Psoas muscle (tissue), 7 donors: ENCODE measurements at regions not wholly inside any gene's neighbourhood (a gene's known extent, or its start where the extent isn't known, plus 50 kb on each side); places are given as distances from the start of the nearest gene placed in this dataset.

ENCODE experiments used
- ATAC-seq, 4 donors: fragments of 200-7000 bp; cut with Tn5 transposase; one replicate each; pipeline ENCODE4 v1.9.1; 2020; ENCODE audit warnings: moderate library complexity in 3 of 4, mild to moderate bottlenecking in 2 of 4
- DNase-seq, 2 donors: peaks; one replicate each; pipeline ENCODE4 v3.0.0-alpha.2; 2020
- H3K27ac ChIP-seq: fragments of 200-600 bp; one replicate; pipeline ENCODE4 v1.8.0; 2022
- H3K27me3 ChIP-seq, 3 donors: fragments of 200-600 bp in 1 of 3; one replicate each; pipeline versions ENCODE4 v1.6.1 to v1.8.0; 2013 to 2022; ENCODE audit warnings: low read length in 2 of 3, mild to moderate bottlenecking in 2 of 3, moderate library complexity in 1 of 3; ENCODE audit not compliant: insufficient read depth in 3 of 3
- H3K36me3 ChIP-seq, 2 donors: fragments of 200-600 bp in 1 of 2; one replicate each; pipeline versions ENCODE4 v1.6.1 to v1.8.0; 2013 to 2022; ENCODE audit warnings: low read depth in 1 of 2, mild to moderate bottlenecking in 1 of 2, moderate library complexity in 1 of 2; ENCODE audit not compliant: insufficient read depth in 1 of 2
- H3K4me1 ChIP-seq: fragments of 200-600 bp; one replicate; pipeline ENCODE4 v1.8.0; 2022
- H3K4me3 ChIP-seq: fragments of 200-600 bp; one replicate; pipeline ENCODE4 v1.8.0; 2022; ENCODE audit warnings: mild to moderate bottlenecking
- H3K9me3 ChIP-seq: fragments of 200-600 bp; one replicate; pipeline ENCODE4 v1.8.0; 2022
- CTCF ChIP-seq: fragments of 200-600 bp; IDR thresholded peaks from one replicate; pipeline ENCODE4 v1.8.0; 2022; ENCODE audit warnings: antibody characterized with exemption
- WGBS, 3 donors: extraction: QIAGEN DNeasy Blood & Tissue Kit; methylation state at CpG; one replicate each; pipeline versions ENCODE4 v1.1.6 to v1.1.7; 2013; 5-methylcytosine and 5-hydroxymethylcytosine counted together
- intact Hi-C, 2 donors: fragments of 100-400 bp; cut with DNase I; formaldehyde crosslinking; loops; one replicate each; pipeline versions ENCODE4 v1.11.0 to v1.14.2; 2022
- donor health status: healthy with polysubstance abuse.
- donor health status: DM: no; HTN: no; CAD: no; lungs with moderate emphysema.
- donor health status: Bipolar disorder and iron deficiency.
- donor health status: healthy.
- donor health status: DM: yes; HTN: yes; CAD: no.
- donor health status: DM: no; HTN: no; CAD: no.
- donor health status: DM: yes; HTN: yes; CAD: no.

GRCh38 chr7:33698041-33698440, 207.3 kb upstream of the BMPER start:
- 74 to 81% (median 76%) methylated on average over 7 of the region's 7 CpGs for WGBS, 3 donors

GRCh38 chr7:33698692-33699128, 206.6 kb upstream of the BMPER start:
- no peak overlapping the region for H3K27ac ChIP-seq
- H3K4me3 ChIP-seq = no peak overlapping the region
- intact Hi-C loops = no loop called here
- DNase-seq (no peak), ATAC-seq (no peak)
- H3K4me1 ChIP-seq = no peaks in the 10 kb centered on the region
- H3K27me3 ChIP-seq = no peaks in the 10 kb centered on the region
- TF ChIP-seq CTCF = no peak
- H3K9me3 ChIP-seq = peaks cover 9% of the 10 kb centered on the region
- whole genome bisulfite sequencing, 3 donors = 73 to 76% (median 76%) methylated on average over 6 of the region's 6 CpGs
- H3K36me3 ChIP-seq = no peaks in the 10 kb centered on the region

More at GRCh38 chr7:33698041-33698440, 207.3 kb upstream of the BMPER start:
- no peak for ATAC-seq
- Histone ChIP-seq H3K27ac (no peak overlapping the region), H3K36me3 (no peaks in the 10 kb centered on the region), H3K4me3 (no peak overlapping the region), H3K27me3 (no peaks in the 10 kb centered on the region), H3K4me1 (no peaks in the 10 kb centered on the region), H3K9me3 (peaks cover 9% of the 10 kb centered on the region)
- DNase-seq = no peak
- no peak for TF ChIP-seq CTCF
- intact Hi-C loops = no loop called here

GRCh38 chr7:33700001-33700899, 205.1 kb upstream of the BMPER start:
- no peak for TF ChIP-seq CTCF
- WGBS, 3 donors = 81 to 86% (median 83%) methylated on average over 11 of the region's 11 CpGs

GRCh38 chr7:33701189-33701740, 204.1 kb upstream of the BMPER start:
- WGBS, 3 donors = 85 to 97% (median 89%) methylated on average over 7 of the region's 7 CpGs
- DNase-seq = no peak

More at GRCh38 chr7:33700001-33700899, 205.1 kb upstream of the BMPER start:
- no peak for DNase-seq
- Histone ChIP-seq H3K27ac (no peak overlapping the region), H3K4me3 (no peak overlapping the region), H3K36me3 (no peaks in the 10 kb centered on the region), H3K4me1 (no peaks in the 10 kb centered on the region), H3K27me3 (no peaks in the 10 kb centered on the region), H3K9me3 (peaks cover 9% of the 10 kb centered on the region)
- intact Hi-C loops = no loop called here
- ATAC-seq = no peak

More at GRCh38 chr7:33701189-33701740, 204.1 kb upstream of the BMPER start:
- H3K27me3 ChIP-seq = no peaks in the 10 kb centered on the region
- H3K27ac ChIP-seq = no peak overlapping the region
- H3K4me3 ChIP-seq = no peak overlapping the region
- intact Hi-C loops = no loop called here
- no peak for ATAC-seq
- no peaks in the 10 kb centered on the region for H3K4me1 ChIP-seq
- peaks cover 9% of the 10 kb centered on the region for H3K9me3 ChIP-seq
- no peaks in the 10 kb centered on the region for H3K36me3 ChIP-seq
- no peak for TF ChIP-seq CTCF
